Stimulated activated CD8-positive, alpha-beta memory T cell treated with anti-CD3 and anti-CD28 coated beads, Interleukin-2, amount 100 ng/mL, for 1 hour (primary cell): ENCODE measurements at regions not wholly inside any gene's neighbourhood (a gene's known extent, or its start where the extent isn't known, plus 50 kb on each side); places are given as distances from the start of the nearest gene placed in this dataset.

Experiments used
- DNase-seq, 2 donors: peaks; one replicate each; pipeline ENCODE4 v3.0.0-alpha.2; 2020; ENCODE audit warnings: low read depth in 2 of 2

DNA sequence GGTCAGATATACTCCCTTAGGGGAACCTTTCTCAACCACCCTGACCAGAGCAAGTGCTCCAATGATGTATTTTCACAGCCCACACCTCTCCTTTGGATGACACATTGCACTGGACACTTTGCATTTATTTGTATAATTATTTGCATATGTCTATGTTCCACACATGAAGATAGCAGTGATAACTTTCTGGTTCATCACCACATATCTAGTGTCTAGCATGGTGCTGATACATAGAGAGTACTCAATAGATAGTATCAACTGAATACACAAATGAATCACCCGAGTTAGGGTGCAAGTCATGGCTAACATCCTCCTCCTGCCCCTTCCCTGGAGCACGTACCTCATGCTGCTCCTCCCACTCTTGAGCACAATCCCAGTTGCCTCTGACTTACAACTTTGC, 617.6 kb downstream of the EBF1 start:
- no peak for DNase-seq

DNA sequence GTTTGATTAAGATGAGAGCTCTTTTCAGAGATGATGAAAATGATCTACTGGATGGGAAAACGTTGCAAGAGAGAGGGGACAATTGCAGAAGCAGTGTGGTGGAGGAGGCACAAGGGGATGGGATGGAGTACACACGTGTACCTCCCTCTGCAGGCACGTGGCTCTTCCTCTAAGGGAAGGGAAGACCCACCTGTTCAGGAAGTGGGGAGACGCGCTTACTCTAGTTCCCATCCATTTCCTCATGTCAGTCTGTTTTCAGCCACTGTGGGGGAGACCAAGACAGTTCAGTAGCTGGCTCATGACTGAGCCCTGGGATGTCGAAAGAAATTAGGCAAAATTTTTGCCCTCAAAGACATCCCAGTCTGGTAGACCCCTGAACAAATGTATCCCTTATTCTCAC, 619.2 kb upstream of the CLINT1 start:
- DNase-seq, result no peak

GRCh38 chr5:158477214-158477613, 618.3 kb upstream of the CLINT1 start:
- DNase-seq, result no peak

DNA sequence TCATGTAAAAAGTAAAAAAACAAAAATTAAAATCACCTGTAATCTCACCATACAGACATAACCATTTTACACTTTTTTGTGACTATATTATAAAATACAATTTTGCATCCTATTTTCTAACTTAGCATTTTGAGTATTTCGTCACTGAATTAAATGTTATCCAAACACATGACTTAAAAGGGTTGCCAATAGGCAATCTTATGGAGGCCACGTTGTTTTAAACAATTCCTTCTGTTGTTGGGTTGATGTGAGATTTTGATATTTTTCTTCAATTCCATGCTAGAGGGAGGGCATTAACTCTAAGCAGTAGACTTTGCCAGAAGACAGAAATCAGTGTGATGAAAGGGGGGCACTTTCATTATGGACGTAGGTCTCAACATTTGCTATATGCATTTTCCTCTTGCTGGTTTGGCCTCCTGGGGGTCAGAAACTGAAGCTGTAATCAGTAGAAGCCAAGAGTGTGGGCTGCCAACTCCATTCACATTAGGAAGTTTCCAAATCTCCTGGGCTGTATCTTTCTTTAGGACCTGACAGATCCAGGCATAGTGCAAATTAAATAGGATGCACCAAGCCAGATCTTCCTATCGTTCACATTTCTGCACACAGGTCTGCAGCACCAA, 614.2 kb upstream of the CLINT1 start:
- no peak for DNase-seq

DNA sequence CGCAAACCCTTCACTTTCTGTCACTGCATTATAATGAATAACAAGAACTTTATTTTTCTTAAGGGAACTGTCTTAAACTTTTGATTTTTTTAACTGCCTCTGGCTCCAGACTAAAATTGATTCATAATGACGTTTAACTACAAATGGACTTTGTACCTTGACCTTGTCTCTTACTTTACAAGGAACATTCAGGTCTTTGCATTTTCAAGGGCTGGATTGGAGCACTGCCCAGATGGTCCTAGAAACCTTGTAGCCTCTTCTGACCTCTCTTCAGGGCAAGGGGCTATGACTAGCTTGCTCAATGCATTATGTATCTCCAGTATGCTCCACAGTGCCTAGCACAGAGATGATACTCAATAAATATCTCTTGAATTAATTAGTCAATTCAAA, 612.6 kb upstream of the CLINT1 start:
- no peak for DNase-seq

DNA sequence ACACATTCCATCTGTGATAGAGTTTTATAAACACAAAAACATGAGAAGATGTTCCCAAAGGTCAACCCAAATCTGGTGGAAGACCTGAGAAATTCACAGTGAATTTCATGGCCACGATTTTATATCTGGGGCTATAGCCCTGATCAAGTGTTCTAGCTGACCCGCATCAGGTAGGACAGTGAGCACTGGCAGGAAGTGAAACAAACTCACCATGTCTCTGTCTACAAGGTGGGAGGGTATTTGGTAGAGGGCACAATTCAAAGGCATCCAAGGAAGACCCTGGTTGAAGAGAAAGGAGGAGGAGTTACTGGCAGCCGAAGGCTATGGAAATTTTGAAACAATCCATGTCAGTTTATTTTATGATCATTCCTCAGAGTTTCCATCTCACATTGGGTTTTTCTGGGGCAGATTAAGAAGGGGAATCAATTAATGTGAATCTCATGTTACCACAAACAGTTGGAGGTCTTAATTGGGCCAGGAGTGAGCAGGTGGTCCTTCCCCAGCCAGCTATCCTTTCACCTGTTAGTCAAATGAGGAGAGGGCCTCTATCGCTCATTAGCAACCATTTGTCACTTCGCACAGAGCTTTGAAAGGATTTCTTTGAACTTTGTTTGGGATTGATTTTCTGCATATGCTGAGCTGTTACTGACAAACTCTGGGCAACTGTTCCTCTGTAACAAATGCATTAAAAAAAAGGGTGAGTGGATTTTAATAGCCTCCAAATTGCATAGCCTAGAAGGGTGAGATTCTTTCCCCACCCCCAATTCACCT, 612.0 kb upstream of the CLINT1 start:
- DNase-seq, result no peak

DNA sequence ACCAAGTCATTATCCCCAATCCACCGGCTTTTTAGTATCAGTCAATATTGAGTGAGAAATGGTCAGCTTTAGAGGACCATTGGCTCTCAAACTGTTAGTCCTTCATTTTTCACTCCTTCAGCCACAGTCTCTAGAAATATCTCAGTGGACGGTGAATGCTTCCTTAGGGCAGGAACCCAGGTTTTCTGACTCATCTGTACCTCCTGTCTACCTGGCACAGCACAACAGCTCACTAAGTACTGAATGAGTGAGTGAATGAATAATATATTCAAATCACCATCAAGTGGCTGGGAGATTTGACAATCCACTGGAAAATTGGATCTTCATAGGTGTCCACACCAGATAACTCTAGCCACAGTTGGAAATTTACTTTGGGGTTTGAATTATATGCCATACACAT, 609.5 kb upstream of the CLINT1 start:
- DNase-seq, result no peak

- no peak for DNase-seq
These were observed 607.2 kb upstream of the CLINT1 start for GRCh38 chr5:158466191-158466590.

DNA sequence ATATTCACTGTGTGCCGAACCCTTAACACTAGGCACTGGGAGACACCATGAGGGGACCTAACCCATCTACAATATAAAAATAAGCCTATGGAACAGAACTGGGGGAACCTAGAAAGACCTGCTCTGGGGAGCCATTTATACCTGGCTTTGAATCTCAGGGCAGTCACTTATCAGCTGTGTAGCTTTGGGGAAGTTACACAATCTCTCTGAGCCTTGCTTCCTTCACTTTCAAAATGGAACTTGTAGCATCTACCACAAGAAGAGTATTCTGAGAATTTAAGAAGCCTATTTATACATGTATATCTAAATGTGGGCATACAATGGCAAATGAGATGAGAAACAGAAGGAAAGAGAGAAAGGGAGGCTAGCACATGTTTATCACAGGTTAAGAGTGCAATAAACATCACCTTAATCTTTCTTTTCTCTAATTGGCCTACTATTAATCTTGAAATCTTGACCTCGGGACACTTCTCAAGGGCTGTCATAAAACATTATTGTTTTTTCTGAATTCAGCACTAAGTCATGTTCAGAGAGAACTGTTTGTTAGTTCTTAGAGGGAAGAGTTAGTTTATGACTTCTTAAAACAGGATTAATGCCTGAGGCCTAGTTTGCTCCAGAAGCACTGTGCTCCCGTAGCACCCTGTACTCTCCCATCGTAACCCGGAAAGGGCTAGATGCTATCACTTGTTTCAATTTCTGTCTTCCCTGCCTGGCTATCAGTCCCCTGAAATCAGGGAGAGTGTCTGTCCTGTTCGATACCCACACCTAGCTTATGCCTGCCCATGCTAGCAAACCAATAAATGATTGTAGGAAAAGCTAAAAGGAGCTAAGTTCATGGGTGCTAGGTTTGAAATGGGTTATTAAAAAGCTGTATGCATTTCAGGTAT, 606.4 kb upstream of the CLINT1 start:
- DNase-seq, result no peak

GRCh38 chr5:158464383-158464782, 605.4 kb upstream of the CLINT1 start:
- DNase-seq, result no peak

- DNase-seq, result no peak
These were observed 605.0 kb upstream of the CLINT1 start for GRCh38 chr5:158463938-158464337.

DNA sequence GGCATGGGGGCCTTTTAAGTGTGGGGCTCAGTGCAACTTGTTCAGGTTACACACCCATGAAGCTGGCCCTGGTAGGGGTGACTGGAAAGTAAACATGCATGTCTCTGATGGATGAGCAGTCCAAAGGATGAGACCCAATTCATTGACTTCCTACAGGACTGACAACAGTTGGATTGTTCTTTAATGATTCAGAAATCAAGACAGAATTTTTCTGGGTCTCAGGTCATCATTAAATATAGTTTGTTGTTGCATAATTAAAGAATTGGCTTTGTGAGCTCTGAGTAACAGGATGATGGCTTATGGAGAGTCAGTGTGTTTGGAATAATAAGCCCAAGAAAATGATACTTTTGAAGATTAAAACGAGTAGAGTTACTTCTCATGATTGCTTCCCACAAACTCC, 604.2 kb upstream of the CLINT1 start:
- DNase-seq, result no peak

DNA sequence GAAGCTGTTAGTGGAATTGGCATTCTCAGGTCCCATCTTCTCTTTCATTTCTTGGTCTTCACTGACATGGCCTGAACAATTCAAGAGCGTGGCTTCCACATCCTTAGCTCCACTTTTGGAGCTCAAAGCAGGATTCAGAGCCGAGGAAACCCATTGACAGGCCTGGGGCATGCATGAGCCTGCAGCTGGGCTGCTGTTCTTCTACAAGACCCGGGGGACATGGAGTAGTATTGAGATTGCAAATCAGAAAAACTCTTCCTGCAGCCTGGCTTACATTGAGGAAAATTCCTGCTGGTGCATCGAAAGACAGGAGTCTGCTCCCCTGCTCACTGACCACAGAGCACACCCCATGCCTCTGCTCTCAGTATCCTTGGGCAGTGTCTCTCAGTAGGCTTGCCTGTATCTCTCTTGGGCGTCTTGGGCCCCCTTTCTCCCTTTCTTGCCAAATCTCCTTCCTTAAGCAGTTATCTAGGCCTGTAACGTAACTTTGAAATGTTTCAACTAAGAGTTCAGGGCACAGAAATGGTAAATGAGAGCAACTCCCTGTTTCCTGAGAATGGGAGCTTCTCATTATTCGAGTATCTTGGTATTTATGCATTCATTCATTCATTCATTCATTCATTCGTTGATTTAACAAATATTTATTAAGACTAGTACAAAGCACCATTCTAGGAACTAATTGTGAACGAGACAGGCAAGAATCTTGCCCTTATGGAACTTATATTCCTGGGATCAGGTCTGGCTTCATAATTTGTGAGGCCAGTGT, 603.6 kb upstream of the CLINT1 start:
- DNase-seq, result no peak

DNA sequence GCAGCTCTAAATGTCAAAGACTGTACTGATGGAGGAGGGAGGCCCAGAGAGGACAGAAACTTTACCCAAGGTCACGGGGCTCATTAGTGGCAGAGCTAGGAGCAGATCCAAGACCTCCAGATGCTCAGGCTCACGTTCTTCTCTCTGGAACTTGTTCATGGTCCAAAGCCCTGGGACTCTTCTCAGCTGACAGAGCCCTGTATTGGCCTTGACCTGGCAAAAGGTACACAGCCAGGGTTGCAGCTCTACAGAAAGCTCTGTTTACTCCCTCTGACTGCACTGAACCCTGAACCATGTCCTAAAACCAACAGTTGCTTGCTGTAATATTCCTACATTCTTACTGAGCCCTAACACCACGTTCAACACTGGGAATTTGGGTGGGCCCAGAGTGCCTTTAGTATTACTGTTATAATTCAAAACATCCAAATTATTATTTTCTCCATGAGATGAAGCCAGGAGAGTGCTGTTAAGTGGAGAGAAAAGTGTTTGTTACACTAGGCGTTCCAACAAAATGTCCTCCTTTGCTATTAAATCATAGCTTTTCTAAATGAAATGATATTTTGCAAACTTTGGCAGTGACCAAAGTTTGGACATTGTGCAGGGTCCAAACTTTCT, 602.4 kb upstream of the CLINT1 start:
- DNase-seq, result no peak

DNA sequence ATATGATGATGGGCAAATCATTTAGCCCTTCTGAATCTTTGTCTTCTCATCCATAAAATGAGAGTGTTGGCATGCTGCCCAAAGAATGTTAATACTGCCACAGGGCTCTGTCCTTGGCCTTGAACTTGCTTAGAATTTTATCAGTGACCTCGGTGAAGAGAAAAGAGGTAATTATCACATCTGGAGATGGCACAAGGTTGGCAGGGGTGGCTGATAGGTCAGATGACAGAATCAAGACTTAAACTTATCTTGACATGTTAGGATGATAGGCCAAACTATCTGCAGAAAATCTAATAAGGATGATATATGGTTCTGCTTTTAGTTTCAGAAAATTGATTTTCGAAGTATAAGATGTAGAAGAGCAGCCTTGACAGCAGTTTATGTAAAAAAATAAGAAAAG, 599.1 kb upstream of the CLINT1 start:
- DNase-seq, result no peak

DNA sequence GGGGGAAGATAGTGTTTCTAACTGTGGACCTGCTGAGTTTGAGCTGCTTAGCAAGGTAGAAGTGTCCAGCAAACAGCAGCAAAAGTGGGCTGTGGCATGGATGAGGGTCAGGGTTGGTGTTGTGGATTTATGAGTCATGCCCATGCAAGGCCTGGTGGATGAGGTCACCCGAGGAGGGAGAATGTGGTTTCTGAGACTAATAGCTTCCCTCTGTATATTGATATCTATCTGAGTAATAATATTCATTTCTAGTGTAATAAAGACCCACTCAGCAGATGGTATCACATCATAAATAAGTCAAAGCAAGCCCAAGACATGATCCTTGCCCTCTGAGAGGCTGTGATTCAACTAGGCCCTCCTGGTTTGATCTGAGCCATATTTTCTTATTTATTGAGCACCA, 597.8 kb upstream of the CLINT1 start:
- no peak for DNase-seq

DNA sequence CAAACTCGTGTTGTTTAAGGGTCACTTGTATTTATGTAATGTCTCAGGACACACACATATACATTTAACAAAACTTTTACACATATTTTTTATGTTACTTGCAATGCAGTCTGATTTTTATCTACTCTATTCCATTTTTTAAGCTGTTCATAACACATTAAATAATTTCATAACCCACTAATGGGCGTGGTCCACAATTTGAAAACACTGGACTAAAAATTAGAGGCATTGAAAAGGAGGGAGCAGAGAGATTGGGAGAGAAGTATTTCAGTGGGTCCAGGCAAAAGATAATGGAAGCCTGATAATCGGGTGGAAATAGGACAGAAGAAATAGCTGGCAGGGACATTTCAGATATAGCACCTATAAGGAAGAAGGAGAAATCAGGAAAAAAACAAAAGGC, 597.3 kb upstream of the CLINT1 start:
- DNase-seq, result no peak

GRCh38 chr5:158451993-158452672, 593.2 kb upstream of the CLINT1 start:
- no peak for DNase-seq

DNA sequence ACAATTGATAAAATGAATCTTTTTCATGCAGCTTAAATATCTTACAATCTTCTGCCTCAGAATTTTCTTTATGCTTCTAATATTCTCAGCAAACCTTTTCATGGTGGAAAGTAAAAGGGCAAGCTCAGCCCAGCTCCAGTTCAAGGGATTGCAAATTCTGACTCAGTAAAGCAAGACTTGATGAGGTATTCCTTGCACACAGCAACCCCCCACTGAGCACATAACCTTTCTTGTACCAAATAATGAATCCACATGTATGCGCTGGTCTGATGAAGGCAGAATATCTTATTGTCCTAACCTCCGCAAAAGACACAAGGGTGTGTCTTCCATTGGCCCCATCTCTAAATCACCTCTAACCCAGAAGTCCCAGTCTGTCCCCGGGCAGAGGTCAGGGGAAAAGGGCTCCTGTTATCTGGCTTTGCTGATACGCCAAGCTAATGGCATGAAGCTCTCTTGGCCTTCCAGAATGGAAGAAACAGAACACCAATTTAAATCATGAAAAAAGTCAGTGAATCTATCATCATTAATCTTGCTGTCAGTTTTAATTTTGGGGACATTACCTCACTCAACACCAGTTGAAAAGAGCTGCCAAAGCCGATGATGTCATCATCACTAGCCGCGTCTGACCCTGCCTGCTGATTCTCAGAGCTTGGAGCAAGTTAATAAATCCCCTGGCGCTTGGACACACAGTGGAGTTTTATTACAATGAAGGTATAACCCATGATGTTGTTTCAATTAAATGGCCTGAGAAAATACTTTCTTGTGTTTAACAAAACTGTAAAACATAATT, 592.5 kb upstream of the CLINT1 start:
- DNase-seq, result no peak

GRCh38 chr5:158450751-158451171, 591.8 kb upstream of the CLINT1 start:
- DNase-seq, result no peak
